Liver (tissue), 7 donors: ENCODE measurements at regions not wholly inside any gene's neighbourhood (a gene's known extent, or its start where the extent isn't known, plus 50 kb on each side); places are given as distances from the start of the nearest gene placed in this dataset.

Experiments
- DNase-seq: peaks from one replicate; pipeline ENCODE4 v3.0.0-alpha.2; 2017; ENCODE audit warnings: low spot score
- H3K27ac ChIP-seq, 2 donors: one replicate each; pipeline ENCODE4 v1.7.0; 2013; ENCODE audit warnings: inconsistent platforms in 2 of 2, low read length in 2 of 2, control low read depth in 1 of 2, low read depth in 1 of 2, mild to moderate bottlenecking in 1 of 2
- H3K27me3 ChIP-seq, 4 donors: one replicate each; pipeline versions ENCODE4 v1.6.1 to v1.7.0; 2013; ENCODE audit warnings: low read length in 3 of 4, inconsistent platforms in 1 of 4, mild to moderate bottlenecking in 1 of 4, moderate library complexity in 1 of 4; ENCODE audit not compliant: control insufficient read depth in 4 of 4, insufficient read depth in 4 of 4
- H3K36me3 ChIP-seq, 4 donors: one replicate each; pipeline versions ENCODE4 v1.6.1 to v1.7.0; 2013; ENCODE audit warnings: low read length in 3 of 4, mild to moderate bottlenecking in 3 of 4, low read depth in 1 of 4, moderate library complexity in 1 of 4; ENCODE audit not compliant: control insufficient read depth in 4 of 4, insufficient read depth in 3 of 4
- H3K4me1 ChIP-seq, 4 donors: one replicate each; pipeline versions ENCODE4 v1.6.1 to v1.7.0; 2013; ENCODE audit warnings: low read length in 3 of 4, mild to moderate bottlenecking in 3 of 4, moderate library complexity in 1 of 4; ENCODE audit not compliant: control insufficient read depth in 4 of 4, insufficient read depth in 4 of 4
- H3K4me3 ChIP-seq, 3 donors: one replicate each; pipeline versions ENCODE4 v1.6.1 to v1.7.0; 2013; ENCODE audit warnings: low read length in 3 of 3, control low read depth in 1 of 3, low read depth in 1 of 3, mild to moderate bottlenecking in 1 of 3
- H3K9ac ChIP-seq, 2 donors: one replicate each; pipeline ENCODE4 v1.7.0; 2013; ENCODE audit warnings: low read length in 2 of 2, mild to moderate bottlenecking in 2 of 2, moderate library complexity in 2 of 2, control low read depth in 1 of 2, low read depth in 1 of 2
- H3K9me3 ChIP-seq, 4 donors: one replicate each; pipeline versions ENCODE4 v1.6.1 to v1.7.0; 2013; ENCODE audit warnings: low read length in 3 of 4; ENCODE audit not compliant: control insufficient read depth in 4 of 4
- ATF3 ChIP-seq: IDR thresholded peaks from 2 replicates; pipeline ENCODE4 v1.6.1; 2016; ENCODE audit warnings: antibody characterized with exemption
- FOXA1 ChIP-seq: IDR thresholded peaks from 2 replicates; pipeline ENCODE4 v1.6.1; 2016; ENCODE audit warnings: antibody characterized with exemption
- GABPA ChIP-seq, 2 donors: IDR thresholded peaks in 1 of 2; conservative IDR thresholded peaks in 1 of 2; 2 replicates each; pipeline ENCODE4 v1.6.1; 2016; ENCODE audit warnings: antibody characterized with exemption in 2 of 2, mild to moderate bottlenecking in 1 of 2, moderate library complexity in 1 of 2
- HNF4A ChIP-seq, 2 donors: conservative IDR thresholded peaks; 2 replicates each; pipeline ENCODE4 v1.6.1; 2016; ENCODE audit warnings: antibody characterized with exemption in 2 of 2, mild to moderate bottlenecking in 2 of 2
- HNF4G ChIP-seq: IDR thresholded peaks from 2 replicates; pipeline ENCODE4 v1.6.1; 2016; ENCODE audit warnings: antibody characterized with exemption
- JUND ChIP-seq, 2 donors: IDR thresholded peaks; 2 replicates each; pipeline ENCODE4 v1.6.1; 2016; ENCODE audit warnings: antibody characterized with exemption in 2 of 2
- NR2F2 ChIP-seq: IDR thresholded peaks from 2 replicates; pipeline ENCODE4 v1.6.1; 2016; ENCODE audit warnings: antibody characterized with exemption
- RAD21 ChIP-seq, 2 donors: IDR thresholded peaks; 2 replicates each; pipeline ENCODE4 v1.6.1; 2016; ENCODE audit warnings: antibody characterized with exemption in 2 of 2, mild to moderate bottlenecking in 2 of 2
- REST ChIP-seq: IDR thresholded peaks from 2 replicates; pipeline ENCODE4 v1.6.1; 2016; ENCODE audit warnings: antibody characterized with exemption, mild to moderate bottlenecking
- RXRA ChIP-seq, 2 donors: IDR thresholded peaks; 2 replicates each; pipeline ENCODE4 v1.6.1; 2017 to 2018; ENCODE audit warnings: antibody characterized with exemption in 2 of 2, mild to moderate bottlenecking in 1 of 2
- SP1 ChIP-seq: IDR thresholded peaks from 2 replicates; pipeline ENCODE4 v1.6.1; 2018; ENCODE audit warnings: antibody characterized with exemption, mild to moderate bottlenecking
- TAF1 ChIP-seq: conservative IDR thresholded peaks from 2 replicates; pipeline ENCODE4 v1.6.1; 2016; ENCODE audit warnings: antibody characterized with exemption, mild to moderate bottlenecking
- YY1 ChIP-seq: IDR thresholded peaks from 2 replicates; pipeline ENCODE4 v1.6.1; 2016; ENCODE audit warnings: antibody characterized with exemption, mild to moderate bottlenecking
- ZBTB33 ChIP-seq: IDR thresholded peaks from 2 replicates; pipeline ENCODE4 v1.6.1; 2016; ENCODE audit warnings: antibody characterized with exemption
- WGBS: extraction: QIAGEN DNeasy Blood & Tissue Kit; methylation state at CpG from one replicate; pipeline ENCODE4 v1.1.7; 2013; 5-methylcytosine and 5-hydroxymethylcytosine counted together
- donor health status: healthy.
- donor health status: healthy.
- donor health status: healthy.
- donor health status: healthy.

GRCh38 chr7:3218411-3219225 is 82.4 kb upstream of the SDK1 start:
- H3K9ac ChIP-seq, result no peak overlapping the region
- 35% methylated on average over 10 of the region's 10 CpGs for WGBS
- no peak for DNase-seq
- no peak overlapping the region for H3K27ac ChIP-seq
- H3K36me3 ChIP-seq, result no peaks in the 10 kb centered on the region
- peaks cover 0 to 3% (median 0%) of the 10 kb centered on the region in 4 donors for H3K4me1 ChIP-seq
- H3K9me3 ChIP-seq, result no peaks in the 10 kb centered on the region
- no peak for TF ChIP-seq JUND (IDR thresholded peaks at IDR 0.05)
- TF ChIP-seq RXRA (IDR thresholded peaks at IDR 0.05), result no peak
- TF ChIP-seq HNF4A (conservative IDR thresholded peaks at IDR 0.05), result no peak
- TF ChIP-seq RAD21 (IDR thresholded peaks at IDR 0.05), result no peak
- TF ChIP-seq HNF4G, result no peak
- no peak for TF ChIP-seq SP1
- TF ChIP-seq REST, result no peak
- no peak for TF ChIP-seq NR2F2
- TF ChIP-seq ZBTB33, result no peak
- TF ChIP-seq FOXA1, result no peak
- no peak for TF ChIP-seq YY1
- TF ChIP-seq ATF3, result no peak
- TF ChIP-seq TAF1, result no peak
- no peak overlapping the region for H3K4me3 ChIP-seq
- peaks cover 0 to 5% (median 2%) of the 10 kb centered on the region in 4 donors for H3K27me3 ChIP-seq

- WGBS, result 78% methylated on average over 7 of the region's 7 CpGs
- Histone ChIP-seq H3K27ac (no peak overlapping the region), H3K27me3 (peaks cover 0 to 3% (median 0%) of the 10 kb centered on the region in 4 donors), H3K4me3 (no peak overlapping the region), H3K4me1 (no peaks in the 10 kb centered on the region), H3K9ac (no peak overlapping the region), H3K36me3 (no peaks in the 10 kb centered on the region), H3K9me3 (peaks cover 0 to 3% (median 0%) of the 10 kb centered on the region in 4 donors)
- DNase-seq, result no peak
- TF ChIP-seq HNF4G (no peak), FOXA1 (no peak), RXRA (IDR thresholded peaks at IDR 0.05) (no peak), TAF1 (no peak), GABPA (IDR thresholded peaks at IDR 0.05 in 1 of 2, conservative IDR thresholded peaks at IDR 0.05 in 1 of 2) (no peak), YY1 (no peak), HNF4A (conservative IDR thresholded peaks at IDR 0.05) (no peak), NR2F2 (no peak), SP1 (no peak)
These were observed 71.1 kb upstream of the SDK1 start for GRCh38 chr7:3229904-3230470.
